ENCODE measurements at regions not wholly inside any gene's neighbourhood (a gene's known extent, or its start where the extent isn't known, plus 50 kb on each side); places are given as distances from the start of the nearest gene placed in this dataset.
"Not testable (repeated sequence)": the region's sequence is repeated elsewhere in the genome, so short reads cannot be mapped to it uniquely, and the experiment has no call there.

DNA sequence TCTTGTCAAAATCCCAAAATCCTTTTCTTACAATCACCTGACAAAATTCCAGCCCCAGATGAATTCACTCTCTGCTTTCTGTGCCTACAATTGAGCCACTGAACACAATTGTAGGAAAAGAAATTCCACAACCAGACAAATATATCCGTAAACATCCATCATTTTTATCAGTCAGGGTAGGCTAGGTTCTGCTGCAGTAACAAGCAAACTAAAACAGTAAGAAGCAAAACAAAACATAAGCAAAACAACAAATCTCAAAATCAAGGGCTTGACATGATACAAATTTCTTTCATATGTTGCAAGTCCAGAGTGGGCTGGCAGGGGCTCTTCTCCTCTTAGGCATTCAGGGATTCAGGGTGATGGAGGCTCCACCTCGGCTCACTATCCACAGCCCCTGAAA lies 114.2 kb upstream of the MAN2A1 start:
- DNase-seq (ENCODE audit: low read depth, low spot score): no peak

DNA sequence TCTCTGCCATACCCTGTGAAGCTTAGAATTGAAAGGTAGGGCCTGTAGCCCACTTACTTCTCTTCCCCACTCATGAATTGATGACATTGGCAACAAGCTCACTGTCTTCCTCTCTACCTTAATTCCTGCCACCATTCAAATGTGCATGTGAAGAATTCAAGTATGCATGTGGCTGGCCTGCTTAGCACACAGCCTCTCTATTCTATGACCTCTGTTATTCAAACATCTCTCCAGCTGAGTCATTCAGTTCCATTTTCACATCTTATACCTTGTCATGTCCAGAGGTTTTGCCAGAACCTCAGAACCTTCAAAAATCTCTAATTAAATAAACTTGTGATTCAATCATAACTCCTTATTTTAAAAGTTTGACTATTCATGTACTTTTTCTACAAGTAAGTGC lies 114.7 kb upstream of the MAN2A1 start:
- DNase-seq (ENCODE audit: low read depth, low spot score): no peak

DNA sequence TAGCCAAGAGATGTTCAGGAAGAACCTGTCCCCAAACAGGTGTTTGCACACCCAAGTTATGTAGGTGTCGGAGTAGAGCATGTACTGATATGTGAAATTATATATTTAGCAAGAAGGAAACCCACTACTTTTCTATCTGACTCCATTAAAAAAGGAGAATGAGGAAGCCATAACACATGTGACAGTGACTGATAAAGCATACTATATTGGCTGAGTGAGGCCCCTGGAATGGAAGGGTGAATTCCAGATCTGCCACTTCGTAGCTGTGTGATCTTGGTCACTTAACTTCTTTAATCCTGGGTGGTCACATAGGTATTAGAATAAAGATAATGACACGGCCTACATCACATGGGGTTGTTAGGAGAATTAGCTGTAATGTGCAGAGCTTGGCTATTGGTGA lies 116.0 kb upstream of the MAN2A1 start:
- DNase-seq (ENCODE audit: low read depth, low spot score): no peak

DNA sequence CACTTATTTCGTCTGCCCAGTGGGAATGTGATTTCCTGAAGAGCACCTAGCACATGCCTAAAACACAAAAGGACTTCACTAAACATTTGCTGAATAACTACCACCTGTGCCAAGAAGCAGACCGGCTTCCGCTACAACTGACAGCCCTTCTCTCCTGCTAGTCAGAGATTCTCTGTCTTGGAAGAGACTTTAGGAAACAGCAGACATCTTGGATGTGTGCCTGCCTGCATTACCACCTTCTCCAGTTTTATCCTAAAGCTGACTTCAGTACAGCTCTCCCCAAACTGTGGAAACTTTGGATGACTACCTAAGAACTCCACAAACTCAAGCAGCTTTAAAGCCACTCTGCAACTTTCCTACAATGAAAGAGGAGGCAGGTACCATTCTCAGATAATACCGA lies 116.5 kb upstream of the MAN2A1 start:
- DNase-seq (ENCODE audit: low read depth, low spot score): no peak

DNA sequence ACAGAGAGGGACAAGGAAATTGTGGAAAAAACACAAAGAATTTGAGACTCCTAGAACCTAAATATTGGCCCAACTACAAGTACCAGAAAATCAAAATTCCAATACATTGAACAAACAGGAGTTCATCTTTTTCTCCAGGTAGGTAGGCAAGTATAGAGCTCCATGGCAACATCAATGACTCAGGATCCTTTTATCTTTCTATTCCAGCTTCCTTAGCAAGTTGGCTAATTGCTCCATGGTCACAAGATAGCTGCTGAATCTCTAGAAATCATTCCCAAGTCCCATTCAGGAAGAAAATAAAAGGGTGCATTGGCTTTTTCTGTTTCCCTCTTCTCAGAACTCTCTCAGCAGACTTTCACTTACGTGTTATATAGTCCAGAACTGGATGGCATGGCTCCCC lies 117.9 kb upstream of the MAN2A1 start:
- no peak for DNase-seq (ENCODE audit: low read depth, low spot score)

DNA sequence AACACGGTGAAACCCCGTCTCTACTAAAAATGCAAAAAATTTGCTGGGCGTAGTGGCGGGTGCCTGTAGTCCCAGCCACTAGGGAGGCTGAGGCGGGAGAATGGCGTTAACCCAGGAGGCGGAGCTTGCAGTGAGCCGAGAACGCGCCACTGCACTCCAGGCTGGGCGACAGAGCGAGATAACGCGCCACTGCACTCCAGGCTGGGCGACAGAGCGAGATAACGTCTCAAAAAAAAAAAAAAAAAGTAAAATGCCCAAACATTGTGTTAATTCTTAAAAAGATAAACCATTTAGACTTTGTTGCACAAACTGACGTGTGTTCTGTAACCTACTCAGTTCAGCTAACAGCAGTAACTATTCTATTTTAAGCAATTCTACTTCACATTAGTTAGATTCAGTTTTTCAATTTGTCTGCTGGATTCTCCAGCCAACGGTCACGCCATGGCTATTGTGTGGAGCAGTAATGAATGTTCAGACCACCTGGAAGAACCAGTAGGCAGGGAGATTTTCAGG lies 119.3 kb upstream of the MAN2A1 start:
- no peak for DNase-seq (ENCODE audit: low read depth, low spot score)

DNA sequence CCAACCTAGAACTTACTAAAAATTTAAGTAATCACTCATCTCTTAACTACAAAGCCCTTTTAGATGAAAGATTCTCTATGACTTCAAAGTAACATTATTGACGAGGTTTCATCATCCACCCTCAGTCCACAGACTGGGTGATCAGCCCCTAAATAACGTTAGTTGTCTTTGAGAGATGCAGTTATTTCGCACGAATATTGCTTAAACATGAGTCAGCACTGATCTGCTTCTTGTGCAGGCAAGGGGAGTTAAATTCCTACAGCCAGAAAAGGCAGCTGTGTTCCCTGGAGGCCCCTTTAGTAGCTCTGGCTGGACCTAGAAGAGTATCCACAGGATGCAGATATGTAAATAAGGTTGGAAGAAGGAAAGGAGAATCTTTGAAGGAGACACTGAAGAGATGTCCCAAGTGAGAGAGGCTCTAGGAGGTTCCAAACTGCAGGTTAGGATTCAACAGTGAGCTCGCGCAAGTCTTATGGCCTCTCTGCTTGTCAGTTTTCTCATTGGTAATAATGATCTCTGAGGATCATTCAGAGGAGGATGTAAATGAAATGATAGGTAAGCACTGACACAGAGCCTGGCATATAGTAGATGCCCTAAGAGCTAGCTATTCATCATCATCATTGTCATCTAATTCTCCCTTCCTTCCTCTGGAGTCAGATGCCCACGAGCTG lies 122.2 kb upstream of the MAN2A1 start:
- DNase-seq (ENCODE audit: low read depth, low spot score): no peak

DNA sequence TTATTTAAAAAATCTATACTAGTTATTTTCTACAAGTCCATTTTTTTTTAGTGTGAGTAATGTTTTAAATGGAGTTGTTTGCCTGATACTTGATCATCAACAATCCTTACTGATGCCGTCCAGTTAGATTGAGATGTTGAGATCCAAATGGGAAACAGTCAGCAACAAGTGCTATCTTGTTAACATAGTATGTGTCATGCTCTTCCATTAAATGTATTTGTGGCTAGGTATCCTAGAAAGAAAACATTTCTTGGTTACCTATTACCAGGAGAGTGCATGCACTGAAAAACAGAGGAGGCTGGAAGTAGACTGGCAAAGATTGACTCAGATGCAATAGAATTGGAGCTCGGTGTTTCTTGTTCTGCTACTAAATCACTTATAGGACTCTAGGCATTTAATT lies 123.4 kb upstream of the MAN2A1 start:
- no peak for DNase-seq (ENCODE audit: low read depth, low spot score)

DNA sequence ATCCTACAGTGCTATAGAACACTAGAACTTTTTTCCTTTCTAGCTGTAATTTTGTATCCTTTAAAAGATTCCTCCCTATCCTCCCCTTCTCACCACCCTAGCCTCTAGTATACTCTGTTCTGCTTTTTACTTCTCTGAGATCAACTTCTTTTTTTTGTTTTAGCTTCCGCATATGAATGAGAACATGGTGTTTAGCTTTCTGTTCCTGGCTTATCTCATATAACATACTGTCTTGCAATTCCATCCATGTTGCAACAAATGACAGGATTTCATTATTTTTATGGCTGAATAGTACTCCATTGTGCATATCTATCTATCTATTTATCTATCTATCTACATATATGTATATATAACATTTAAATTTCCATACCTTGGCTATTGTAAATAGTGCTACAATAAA lies 126.0 kb upstream of the MAN2A1 start:
- DNase-seq (ENCODE audit: low read depth, low spot score): no peak

DNA sequence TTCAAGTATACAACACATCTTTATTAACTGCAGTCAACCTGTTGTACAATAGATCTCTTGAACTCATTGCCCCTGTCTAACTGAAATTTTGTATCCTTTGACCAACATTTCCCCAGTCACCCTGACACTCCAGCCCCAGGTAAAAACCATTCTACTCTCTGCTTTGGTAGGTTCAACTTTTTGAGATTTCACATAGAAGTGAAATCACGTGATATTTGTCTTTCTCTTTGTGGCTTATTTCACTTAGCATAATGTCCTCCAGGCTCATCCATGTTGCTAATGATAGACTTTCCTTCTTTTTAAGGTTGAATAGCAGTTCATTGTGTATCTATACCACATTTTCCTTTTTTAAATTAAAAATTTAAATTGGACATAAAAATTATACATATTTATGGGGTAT lies 126.5 kb upstream of the MAN2A1 start:
- DNase-seq (ENCODE audit: low read depth, low spot score): no peak

DNA sequence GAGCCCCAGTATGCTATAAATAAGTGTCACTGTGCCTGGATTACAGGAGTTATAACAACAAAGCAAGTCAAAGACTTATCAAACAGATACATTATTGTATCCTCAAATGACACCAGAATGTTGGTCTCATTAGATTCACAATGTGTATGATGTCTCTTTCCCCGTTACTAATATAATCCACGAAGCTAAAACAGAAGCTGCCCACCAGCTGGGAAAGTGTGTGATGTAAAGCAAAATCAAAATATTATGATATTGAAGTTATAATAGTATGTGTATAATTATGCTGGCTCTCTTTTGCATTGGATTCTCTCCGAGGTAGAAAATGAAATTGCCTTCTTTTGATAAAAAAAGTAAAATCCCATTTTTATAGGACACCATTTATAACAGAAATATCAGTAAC lies 127.3 kb upstream of the MAN2A1 start:
- DNase-seq (ENCODE audit: low read depth, low spot score): no peak

DNA sequence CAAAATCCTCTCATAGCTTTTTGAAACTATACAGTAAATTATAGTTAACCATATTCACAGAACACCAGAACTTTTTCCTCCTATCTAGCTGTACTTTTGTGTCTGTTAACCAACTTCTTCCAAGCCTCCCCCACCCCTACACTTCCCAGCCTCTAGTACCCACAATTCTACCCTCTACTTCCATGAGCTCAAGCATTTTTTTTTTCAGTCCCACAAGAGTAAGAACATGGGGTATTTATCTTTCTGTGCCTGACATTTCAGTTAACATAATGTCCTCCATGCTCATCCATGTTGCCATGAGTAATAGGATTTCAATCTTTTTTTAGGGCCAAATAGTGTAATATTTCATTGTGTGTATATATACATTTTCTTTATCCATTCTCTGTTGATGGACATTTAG lies 128.3 kb upstream of the MAN2A1 start:
- no peak for DNase-seq (ENCODE audit: low read depth, low spot score)

DNA sequence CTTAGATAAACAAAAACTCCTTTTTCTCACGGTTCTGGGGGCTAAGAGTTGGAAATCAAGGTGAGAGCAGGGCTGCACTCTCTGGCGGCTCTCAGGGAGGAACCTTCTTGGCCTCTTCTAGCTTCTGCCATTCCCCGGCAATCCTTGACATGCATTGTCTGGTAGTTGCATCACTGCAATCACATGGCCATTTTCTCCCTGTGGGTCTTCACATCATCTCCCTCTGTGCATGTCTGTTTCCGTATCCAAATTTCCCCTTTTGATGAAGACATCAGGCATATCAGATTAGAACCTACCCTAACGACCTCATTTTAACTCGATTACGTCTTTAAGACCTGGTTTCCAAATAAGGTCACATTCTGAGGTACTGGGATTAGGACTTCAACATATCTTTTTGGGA lies 129.2 kb upstream of the MAN2A1 start:
- DNase-seq (ENCODE audit: low read depth, low spot score): no peak

DNA sequence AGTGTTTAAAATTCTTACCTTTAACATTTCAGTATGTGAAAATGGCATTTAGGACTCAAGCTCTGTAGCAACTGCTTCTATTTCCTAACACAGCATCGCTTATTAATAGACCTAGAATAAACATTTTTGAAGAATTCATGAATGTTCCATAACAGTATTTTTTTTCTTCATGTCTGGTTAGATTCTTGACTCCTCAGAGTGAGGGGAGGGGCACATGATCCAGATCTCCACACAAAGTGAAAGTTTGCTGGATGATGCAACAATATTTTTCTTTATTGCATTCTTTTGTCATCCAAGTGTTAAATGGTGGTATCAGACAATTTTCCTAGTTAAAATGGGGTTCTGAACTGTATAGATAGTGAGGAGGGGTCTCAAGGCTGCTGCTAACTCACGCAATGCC lies 130.8 kb upstream of the MAN2A1 start:
- DNase-seq (ENCODE audit: low read depth, low spot score): no peak

DNA sequence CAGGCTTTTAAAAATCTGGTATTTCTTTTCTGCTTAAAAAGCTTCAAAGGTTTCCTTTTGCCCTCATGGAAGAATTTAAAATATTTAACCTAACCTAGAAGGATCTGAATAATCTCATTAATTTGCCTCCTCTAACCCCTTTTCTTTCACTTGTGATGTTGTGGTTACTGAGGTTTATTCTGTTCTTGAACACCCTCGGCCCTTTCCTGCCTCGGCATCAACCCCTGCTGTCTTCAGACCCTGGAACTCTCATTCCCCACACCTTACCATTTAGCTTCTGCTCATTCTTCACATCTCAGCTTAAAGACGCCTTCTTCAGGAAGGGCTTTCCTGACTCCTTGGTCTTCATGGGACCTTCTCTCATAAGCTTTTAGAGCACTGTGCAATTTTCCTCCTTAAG lies 131.4 kb upstream of the MAN2A1 start:
- no peak for DNase-seq (ENCODE audit: low read depth, low spot score)

DNA sequence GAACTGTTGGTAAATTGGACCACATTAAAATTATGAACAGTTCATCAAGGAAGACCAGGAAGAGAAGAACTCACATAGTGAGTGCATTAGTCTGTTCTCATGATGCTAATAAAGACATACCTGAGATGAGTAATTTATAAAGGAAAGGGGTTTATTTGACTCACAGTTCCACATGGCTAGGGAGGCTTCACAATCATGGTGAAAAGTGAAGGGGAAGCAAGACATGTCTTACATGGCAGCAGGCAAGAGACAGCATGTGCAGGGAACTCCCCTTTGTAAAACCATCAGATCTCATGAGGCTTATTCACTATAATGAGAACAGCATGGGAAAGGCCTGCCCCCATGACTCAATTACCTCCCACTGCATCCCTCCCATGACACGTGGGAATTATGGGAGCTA lies 135.9 kb upstream of the MAN2A1 start:
- no peak for DNase-seq (ENCODE audit: low read depth, low spot score)

DNA sequence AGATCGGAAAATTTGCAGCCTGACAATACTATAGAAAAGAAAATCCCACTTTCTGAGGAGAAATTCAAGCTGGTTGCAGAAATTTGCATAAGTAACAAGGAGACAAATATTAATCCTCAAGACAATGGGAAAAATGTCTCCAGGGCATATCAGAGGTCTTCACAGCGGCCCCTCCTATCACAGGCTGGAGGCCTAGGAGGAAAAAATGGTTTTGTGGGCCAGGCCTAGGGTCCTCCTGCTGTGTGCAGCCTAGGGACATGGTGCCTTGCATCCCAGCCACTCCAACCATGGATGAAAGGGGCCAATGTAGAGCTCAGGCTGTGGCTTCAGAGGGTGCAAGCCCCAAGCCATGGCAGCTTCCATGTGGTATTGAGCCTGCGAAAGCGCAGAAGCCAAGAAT lies 138.5 kb upstream of the MAN2A1 start:
- not testable (repeated sequence) for DNase-seq (ENCODE audit: low read depth, low spot score)

DNA sequence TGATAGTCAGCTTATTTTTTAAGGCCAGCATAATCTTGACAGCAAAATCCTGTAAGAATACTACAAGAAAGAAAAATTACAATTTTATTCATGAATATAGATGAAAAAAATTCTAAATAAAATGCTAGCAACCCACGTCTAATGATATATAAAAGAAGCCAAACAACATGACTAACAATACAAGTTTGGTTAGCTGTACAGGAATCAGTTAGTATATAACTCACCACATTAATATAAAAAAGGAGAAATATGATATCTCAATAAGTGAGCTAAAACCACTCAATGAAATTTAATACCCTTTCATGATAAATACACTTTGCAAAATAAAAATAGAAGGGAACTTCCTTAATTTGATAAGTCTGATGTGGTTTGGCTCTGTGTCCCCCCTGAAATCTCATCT lies 139.7 kb upstream of the MAN2A1 start:
- DNase-seq (ENCODE audit: low read depth, low spot score): no peak

DNA sequence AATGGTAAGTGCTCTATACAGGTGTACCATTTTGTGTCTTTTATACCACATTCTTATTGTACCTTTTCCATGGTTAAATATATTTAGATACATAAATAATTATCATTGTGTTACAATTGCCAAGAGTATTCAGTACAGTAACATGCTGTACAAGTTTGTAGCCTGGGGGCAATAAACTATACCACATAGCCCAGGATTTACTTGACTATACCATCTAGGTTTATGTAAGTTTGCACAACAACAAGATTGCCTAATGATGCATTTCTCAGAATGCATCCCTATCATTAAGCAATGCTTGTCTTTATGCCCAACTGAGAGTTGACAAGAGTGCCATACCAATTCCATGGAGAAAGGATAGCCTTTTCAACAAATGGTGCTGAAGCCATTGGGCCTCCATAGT lies 136.7 kb upstream of the PJA2 start:
- no peak for DNase-seq (ENCODE audit: low read depth, low spot score)

DNA sequence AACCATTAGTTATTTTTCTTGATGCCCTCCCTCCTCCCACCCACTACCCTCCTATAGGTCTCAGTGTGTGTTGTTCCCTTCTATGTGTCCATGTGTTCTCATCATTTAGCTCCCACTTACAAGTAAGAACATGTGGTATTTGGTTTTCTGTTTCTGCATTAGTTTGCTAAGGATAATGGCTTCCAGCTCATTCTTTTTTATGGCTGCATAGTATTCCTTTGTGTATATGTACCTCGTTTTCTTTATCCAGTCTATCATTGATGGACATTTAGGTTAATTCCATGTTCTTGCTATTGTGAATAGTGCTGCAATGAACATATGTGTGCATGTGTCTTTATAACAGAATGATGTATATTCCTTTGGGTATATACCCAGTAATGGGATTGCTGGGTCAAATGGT lies 135.1 kb upstream of the PJA2 start:
- not testable (repeated sequence) for DNase-seq (ENCODE audit: low read depth, low spot score)

DNA sequence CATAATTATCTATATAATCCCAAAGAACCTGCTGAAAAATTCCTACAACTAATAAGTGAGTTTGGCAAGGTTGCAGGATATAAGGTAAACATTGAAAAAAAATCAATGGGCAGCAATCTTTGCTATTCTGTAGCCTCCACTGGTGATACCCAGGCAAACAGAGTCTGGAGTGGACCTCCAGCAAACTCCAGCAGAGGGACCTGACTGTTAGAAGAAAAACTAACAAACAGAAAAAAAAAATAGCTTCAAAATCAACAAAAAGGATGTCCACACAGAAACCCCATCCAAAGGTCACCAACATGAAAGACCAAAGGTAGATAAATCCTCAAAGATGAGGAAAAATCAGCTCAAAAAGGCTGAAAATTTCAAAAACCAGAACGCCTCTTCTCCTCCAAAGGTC lies 128.9 kb upstream of the PJA2 start:
- DNase-seq (ENCODE audit: low read depth, low spot score): not testable (repeated sequence)

DNA sequence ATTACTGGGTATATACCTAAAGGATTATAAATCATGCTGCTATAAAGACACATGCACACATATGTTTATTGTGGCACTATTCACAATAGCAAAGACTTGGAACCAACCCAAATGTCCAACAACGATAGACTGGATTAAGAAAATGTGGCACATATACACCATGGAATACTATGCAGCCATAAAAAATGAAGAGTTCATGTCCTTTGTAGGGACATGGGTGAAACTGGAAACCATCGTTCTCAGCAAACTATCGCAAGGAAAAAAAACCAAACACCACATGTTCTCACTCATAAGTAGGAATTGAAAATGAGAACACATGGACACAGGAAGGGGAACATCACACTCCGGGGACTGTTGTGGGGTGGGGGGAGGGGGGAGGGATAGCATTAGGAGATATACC lies 125.3 kb upstream of the PJA2 start:
- DNase-seq (ENCODE audit: low read depth, low spot score): not testable (repeated sequence)

DNA sequence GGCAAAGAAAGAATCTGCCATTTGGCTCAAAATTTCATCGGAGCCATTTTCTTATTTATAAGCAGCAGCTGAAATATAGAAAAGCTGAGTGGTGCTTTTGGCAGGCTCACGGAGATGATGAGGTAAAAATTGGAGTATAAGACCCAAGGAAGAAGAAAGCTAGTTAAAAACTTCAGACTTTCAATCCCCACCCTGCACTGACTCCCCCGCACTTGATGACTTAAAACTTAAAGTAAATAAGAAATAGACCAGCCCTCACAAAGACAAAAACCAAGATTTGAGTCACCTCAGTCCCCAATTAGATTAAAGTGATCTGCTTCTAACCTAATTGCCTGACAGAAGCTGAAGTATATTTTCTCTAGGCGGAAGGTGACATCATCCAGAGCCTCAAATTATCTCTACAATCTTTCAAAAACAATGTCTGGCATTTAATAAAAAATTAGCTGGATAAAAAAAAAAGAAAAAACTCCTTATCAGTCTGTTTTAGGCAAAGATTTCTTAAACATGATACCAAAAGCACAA lies 124.0 kb upstream of the PJA2 start:
- no peak for DNase-seq (ENCODE audit: low read depth, low spot score)
